HL-60 (cell line): ENCODE measurements at regions not wholly inside any gene's neighbourhood (a gene's known extent, or its start where the extent isn't known, plus 50 kb on each side); places are given as distances from the start of the nearest gene placed in this dataset.

Experiments
- DNase-seq, 2 experiments: peaks; one replicate each; pipeline ENCODE4 v3.0.0-alpha.2; 2010 to 2020; ENCODE audit warnings: low read depth in 1 of 2, low spot score in 1 of 2
- H3K27ac ChIP-seq: fragments of 250-450 bp; sonication (Bioruptor Pico); replicated peaks from 2 replicates; pipeline ENCODE4 v1.5.1; 2020; ENCODE audit warnings: mild to moderate bottlenecking, moderate library complexity
- H3K27me3 ChIP-seq: fragments of 250-450 bp; sonication (Bioruptor Pico); 2 replicates; pipeline ENCODE4 v1.5.1; 2021; ENCODE audit warnings: mild to moderate bottlenecking, moderate library complexity; ENCODE audit not compliant: insufficient read depth, poor library complexity, severe bottlenecking
- H3K4me3 ChIP-seq: replicated peaks from 2 replicates; pipeline ENCODE4 v1.5.1; 2011; ENCODE audit warnings: mild to moderate bottlenecking, control low read depth, low read length; ENCODE audit not compliant: insufficient read depth
- GABPA ChIP-seq: IDR thresholded peaks from 2 replicates; pipeline ENCODE4 v1.6.1; 2012; ENCODE audit warnings: low read depth
- POLR2AphosphoS5 ChIP-seq: IDR thresholded peaks from 2 replicates; pipeline ENCODE4 v1.6.1; 2012; ENCODE audit warnings: low read depth
- REST ChIP-seq: IDR thresholded peaks from 2 replicates; pipeline ENCODE4 v1.6.1; 2012; ENCODE audit warnings: low read depth; ENCODE audit not compliant: insufficient replicate concordance
- SPI1 ChIP-seq: IDR thresholded peaks from 2 replicates; pipeline ENCODE4 v1.6.1; 2012; ENCODE audit warnings: low read depth, mild to moderate bottlenecking, borderline replicate concordance
- TF ChIP-seq, protein P1 (sequence below): IDR thresholded peaks from one replicate; pipeline ENCODE4 v1.5.1; 2011; ENCODE audit warnings: low read length, control low read depth, inconsistent platforms; ENCODE audit not compliant: insufficient read depth

- Histone ChIP-seq H3K27ac (no peak overlapping the region), H3K4me3 (no peak overlapping the region), H3K27me3 (no peaks in the 10 kb centered on the region)
- TF ChIP-seq GABPA (no peak), REST (no peak), SPI1 (no peak), POLR2AphosphoS5 (no peak)
- TF ChIP-seq, protein P1, sequence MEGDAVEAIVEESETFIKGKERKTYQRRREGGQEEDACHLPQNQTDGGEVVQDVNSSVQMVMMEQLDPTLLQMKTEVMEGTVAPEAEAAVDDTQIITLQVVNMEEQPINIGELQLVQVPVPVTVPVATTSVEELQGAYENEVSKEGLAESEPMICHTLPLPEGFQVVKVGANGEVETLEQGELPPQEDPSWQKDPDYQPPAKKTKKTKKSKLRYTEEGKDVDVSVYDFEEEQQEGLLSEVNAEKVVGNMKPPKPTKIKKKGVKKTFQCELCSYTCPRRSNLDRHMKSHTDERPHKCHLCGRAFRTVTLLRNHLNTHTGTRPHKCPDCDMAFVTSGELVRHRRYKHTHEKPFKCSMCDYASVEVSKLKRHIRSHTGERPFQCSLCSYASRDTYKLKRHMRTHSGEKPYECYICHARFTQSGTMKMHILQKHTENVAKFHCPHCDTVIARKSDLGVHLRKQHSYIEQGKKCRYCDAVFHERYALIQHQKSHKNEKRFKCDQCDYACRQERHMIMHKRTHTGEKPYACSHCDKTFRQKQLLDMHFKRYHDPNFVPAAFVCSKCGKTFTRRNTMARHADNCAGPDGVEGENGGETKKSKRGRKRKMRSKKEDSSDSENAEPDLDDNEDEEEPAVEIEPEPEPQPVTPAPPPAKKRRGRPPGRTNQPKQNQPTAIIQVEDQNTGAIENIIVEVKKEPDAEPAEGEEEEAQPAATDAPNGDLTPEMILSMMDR: no peak
- DNase-seq: no peak
Measured at GRCh38 chrX:4754878-4755604, 1041.6 kb upstream of the PRKX start.

- no peak for DNase-seq
- no peaks in the 10 kb centered on the region for H3K27me3 ChIP-seq
- TF ChIP-seq GABPA (no peak), POLR2AphosphoS5 (no peak), REST (no peak), SPI1 (no peak)
- TF ChIP-seq, protein P1: no peak
- no peak overlapping the region for H3K27ac ChIP-seq
- no peak overlapping the region for H3K4me3 ChIP-seq
Measured at GRCh38 chrX:4741024-4741423, 1027.6 kb upstream of the PRKX start.

- TF ChIP-seq, protein P1: no peak
- no peak for TF ChIP-seq REST
- TF ChIP-seq POLR2AphosphoS5: no peak
- TF ChIP-seq GABPA: no peak
- TF ChIP-seq SPI1: no peak
Measured at GRCh38 chrX:4735299-4735698, 1021.9 kb upstream of the PRKX start.

More at GRCh38 chrX:4735299-4735698, 1021.9 kb upstream of the PRKX start:
- H3K27ac ChIP-seq: no peak overlapping the region
- H3K4me3 ChIP-seq: no peak overlapping the region
- DNase-seq: no peak
- no peaks in the 10 kb centered on the region for H3K27me3 ChIP-seq
